GM19395 (cell line): ENCODE measurements at regions not wholly inside any gene's neighbourhood (a gene's known extent, or its start where the extent isn't known, plus 50 kb on each side); places are given as distances from the start of the nearest gene placed in this dataset.
"Not testable (repeated sequence)": the region's sequence is repeated elsewhere in the genome, so short reads cannot be mapped to it uniquely, and the experiment has no call there.

ENCODE experiments used
- ATAC-seq: cut with Tn5 transposase; IDR thresholded peaks from one replicate; pipeline ENCODE4 v1.9.1; 2021; ENCODE audit warnings: mild to moderate bottlenecking, moderate library complexity; ENCODE audit not compliant: unreplicated experiment

- ATAC-seq: no peak
Observed at GRCh38 chrX:15127010-15127409, 142.9 kb downstream of the ASB9 start.

GRCh38 chrX:15116900-15117299 lies 153.0 kb downstream of the ASB9 start:
- no peak for ATAC-seq

- ATAC-seq: no peak
Observed at GRCh38 chrX:15114743-15115566, 154.9 kb downstream of the ASB9 start.

DNA sequence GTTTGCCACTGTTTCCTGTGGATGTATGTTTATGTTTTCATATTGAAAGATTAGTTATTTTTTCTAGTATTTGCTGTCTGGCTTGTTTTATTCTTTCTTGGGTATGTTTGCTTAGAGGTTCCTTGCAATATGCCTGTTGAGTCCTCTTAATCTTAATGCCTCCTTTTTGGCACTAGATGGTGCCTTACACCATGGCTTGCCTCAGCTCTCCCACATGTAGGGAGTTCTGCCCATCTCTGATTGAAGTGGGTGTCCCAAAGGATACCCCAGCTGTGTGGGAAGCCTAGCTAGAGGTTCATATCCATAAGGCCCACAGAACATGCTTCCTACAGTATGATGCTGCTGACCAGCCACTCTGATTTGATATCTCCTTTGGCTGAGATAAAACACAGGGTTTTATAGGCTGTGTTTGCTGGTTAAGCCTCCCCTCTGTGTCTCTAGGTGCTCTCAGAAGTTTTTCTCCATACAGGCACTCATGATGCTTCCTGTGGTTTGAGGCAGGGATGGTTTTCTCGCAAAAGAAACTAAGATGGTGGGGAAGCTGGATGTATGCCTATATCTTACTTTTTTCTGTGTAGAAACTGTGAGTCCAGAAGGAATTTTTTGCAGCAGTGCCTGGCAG lies 162.4 kb downstream of the ASB9 start:
- ATAC-seq: no peak

- ATAC-seq: no peak
Observed at GRCh38 chrX:15098505-15098904, 171.4 kb downstream of the ASB9 start.

GRCh38 chrX:15087747-15088146 lies 182.1 kb downstream of the ASB9 start:
- ATAC-seq: no peak

DNA sequence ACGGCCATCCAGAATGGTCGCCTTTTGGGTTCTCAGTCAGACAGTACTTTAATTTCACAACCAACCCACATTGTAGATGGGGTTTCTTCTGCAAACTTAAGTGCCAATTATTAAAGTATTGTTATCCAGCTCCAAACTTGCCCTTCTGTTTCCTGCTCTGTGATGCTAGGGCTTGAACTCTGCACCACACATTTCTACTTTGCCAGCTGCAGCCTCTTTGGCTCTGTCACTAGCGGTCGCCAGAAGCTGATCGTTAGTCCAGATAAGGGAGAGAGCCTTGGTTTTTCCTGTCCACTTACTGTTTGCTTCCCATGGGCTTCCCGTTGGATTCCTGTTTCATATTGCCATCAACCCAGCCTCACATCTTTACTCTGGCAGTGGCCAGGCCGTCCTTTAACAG lies 196.6 kb downstream of the ASB9 start:
- ATAC-seq: no peak

DNA sequence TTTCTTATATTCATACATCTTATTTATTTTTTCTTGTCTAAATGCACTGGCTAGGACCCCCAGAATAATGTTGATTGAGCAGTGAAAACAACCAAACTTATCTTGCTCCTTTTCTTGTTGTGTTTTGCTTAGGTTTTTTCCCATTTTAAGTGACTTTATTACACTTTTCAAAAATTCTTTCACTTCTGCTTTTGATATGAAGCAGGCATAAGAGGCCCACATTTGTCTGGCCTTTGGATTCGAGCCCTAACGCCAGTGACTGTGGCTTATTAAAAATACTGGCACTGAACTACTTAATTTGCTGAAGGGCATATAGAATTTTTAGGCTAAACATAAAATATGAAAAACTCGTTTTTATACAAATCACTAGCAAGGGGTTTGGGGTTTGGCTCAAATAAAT lies 197.0 kb downstream of the ASB9 start:
- ATAC-seq: no peak

GRCh38 chrX:15072259-15072658 lies 197.6 kb downstream of the ASB9 start:
- ATAC-seq: no peak

DNA sequence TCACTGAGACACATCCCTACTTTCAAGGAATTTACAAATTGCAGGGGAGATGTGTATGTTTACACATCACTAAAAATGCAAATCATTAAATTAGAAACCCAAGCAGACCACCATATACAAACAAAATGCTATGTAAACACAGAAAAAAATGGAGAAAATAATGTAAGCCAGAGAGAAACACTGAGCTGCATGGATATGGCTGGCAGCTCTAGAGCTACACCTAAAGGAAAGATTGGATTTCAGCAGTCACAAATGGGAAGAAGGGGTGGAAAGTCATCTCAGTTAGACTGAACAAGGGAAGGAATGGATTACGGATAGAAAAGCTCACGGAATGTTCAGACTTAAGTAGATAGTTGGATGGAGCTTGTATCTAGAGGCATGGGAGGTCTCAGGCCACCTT lies 186.3 kb downstream of the MOSPD2 start:
- no peak for ATAC-seq

GRCh38 chrX:15056044-15056443 lies 182.8 kb downstream of the MOSPD2 start:
- ATAC-seq: no peak

DNA sequence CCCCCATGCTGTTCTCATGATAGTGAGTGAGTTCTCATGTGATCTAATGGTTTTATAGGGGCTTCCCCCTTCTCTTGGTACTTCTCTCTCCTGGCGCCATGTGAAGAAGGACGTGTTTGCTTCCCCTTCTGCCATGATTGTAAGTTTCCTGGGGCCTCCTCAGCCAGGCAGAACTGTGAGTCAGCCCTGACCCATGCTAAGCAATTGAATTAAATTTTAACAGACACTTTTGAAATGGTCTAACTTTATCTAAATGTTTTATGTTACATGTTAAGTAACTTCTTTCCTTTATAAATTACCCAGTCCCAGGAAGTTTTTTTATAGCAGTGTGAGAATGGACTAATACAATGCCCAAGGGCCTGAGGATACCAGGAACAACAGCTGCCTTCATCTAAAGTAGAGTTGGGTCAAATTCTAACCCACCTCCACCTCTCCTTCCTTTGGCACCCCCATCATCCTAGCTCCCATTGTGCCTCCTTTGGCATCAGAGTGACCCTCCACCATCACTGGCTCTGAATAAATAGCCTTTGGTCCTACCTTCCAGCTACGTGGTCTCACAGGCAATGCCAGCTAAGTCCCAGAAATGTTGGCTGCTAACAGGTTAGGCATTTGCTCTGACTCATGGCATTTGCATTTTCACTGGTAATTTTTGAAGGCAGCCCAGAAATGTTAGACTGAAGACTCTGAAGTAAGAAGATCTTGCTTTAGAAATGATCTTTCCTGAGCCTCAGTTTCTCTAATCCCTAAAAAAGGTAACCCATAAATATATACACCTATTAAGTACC lies 182.1 kb downstream of the MOSPD2 start:
- ATAC-seq: no peak

GRCh38 chrX:15050395-15050794 lies 177.2 kb downstream of the MOSPD2 start:
- no peak for ATAC-seq

- ATAC-seq: no peak
Observed at GRCh38 chrX:15043538-15043937, 170.3 kb downstream of the MOSPD2 start.

GRCh38 chrX:15033917-15034316 lies 160.7 kb downstream of the MOSPD2 start:
- ATAC-seq: no peak

DNA sequence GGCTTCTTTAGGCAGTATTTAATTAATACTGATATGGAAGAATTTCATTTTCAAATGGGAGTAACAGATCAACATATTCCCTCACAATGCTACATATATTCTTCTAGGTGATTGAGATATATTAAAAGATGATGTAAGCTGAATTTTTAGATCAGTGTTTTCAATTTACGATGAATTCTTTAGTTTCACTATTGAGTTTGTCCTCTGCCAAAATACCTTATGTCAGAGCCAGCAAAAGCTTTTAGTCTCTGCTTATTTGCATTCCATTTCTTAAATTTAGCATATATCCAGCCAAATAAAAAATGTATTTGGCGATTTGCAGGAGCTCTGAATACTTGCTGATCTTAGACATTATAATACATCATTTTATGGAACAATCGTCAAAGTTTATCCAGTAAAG lies 144.3 kb downstream of the MOSPD2 start:
- no peak for ATAC-seq

DNA sequence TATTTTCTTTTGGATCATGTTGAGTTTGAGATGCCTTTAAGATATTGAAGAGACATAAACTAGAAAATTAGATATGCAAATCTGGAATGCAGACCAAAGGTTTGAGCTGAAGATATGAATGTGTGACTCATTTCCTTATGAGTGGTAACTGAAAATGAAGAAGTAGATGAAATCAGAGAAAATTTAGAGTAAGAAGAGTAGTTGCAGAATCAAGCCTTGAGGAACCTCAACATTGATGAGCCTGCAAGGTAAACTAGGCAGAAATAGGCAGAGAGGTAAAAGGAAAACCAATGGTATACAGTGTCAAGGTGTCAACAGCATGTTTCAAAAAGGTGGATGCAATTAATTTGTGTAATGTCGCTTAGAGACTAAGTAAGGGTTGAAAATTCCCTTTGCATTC lies 142.8 kb downstream of the MOSPD2 start:
- ATAC-seq: no peak

- ATAC-seq: no peak
Observed at GRCh38 chrX:15014281-15014680, 141.1 kb downstream of the MOSPD2 start.

GRCh38 chrX:15013461-15013860 lies 140.2 kb downstream of the MOSPD2 start:
- no peak for ATAC-seq

DNA sequence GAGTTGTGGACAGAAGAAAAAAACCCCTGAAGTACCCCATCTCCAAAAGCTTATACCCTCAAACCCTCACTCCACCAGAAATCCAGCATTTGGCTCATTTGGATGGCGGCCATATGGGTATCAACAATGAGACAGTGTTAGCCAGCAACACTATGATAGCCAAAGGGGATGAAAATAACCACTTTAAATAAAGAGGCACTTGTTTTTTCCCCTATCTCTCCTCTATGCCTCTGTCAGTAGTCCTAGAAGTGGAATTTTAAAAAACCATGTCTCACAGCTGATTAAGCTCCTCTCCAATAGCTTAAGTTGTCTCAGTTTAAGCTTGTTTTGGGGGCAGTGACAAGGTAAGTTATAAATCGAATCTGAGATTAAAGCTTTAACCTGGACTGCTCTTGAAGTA lies 124.0 kb downstream of the MOSPD2 start:
- ATAC-seq: no peak

GRCh38 chrX:14984425-14984824 lies 111.2 kb downstream of the MOSPD2 start:
- not testable (repeated sequence) for ATAC-seq
